GM20000 (cell line): ENCODE measurements at regions not wholly inside any gene's neighbourhood (a gene's known extent, or its start where the extent isn't known, plus 50 kb on each side); places are given as distances from the start of the nearest gene placed in this dataset.

Source experiments
- DNase-seq: peaks from one replicate; pipeline ENCODE4 v3.0.0; 2012; ENCODE audit warnings: low spot score
- CTCF ChIP-seq: IDR thresholded peaks from 2 replicates; pipeline ENCODE4 v1.5.1; 2012; ENCODE audit warnings: mild to moderate bottlenecking, control low read depth; ENCODE audit errors: extremely low read depth, missing control alignments

- DNase-seq = no peak
- TF ChIP-seq CTCF = no peak
Observed at GRCh38 chr5:154559398-154560276, 81.6 kb upstream of the HAND1 start.

- DNase-seq = no peak
Observed at GRCh38 chr5:154557548-154557947, 79.5 kb upstream of the HAND1 start.

GRCh38 chr5:154547551-154547950 lies 69.5 kb upstream of the HAND1 start:
- no peak for TF ChIP-seq CTCF
- no peak for DNase-seq

More at GRCh38 chr5:154557548-154557947, 79.5 kb upstream of the HAND1 start:
- TF ChIP-seq CTCF = no peak

- TF ChIP-seq CTCF = no peak
- no peak for DNase-seq
Observed at GRCh38 chr5:154546719-154547118, 68.7 kb upstream of the HAND1 start.

GRCh38 chr5:154544646-154545045 lies 66.6 kb upstream of the HAND1 start:
- DNase-seq = no peak
- TF ChIP-seq CTCF = no peak

GRCh38 chr5:154543380-154543779 lies 65.4 kb upstream of the HAND1 start:
- DNase-seq = no peak
- TF ChIP-seq CTCF = no peak

GRCh38 chr5:154542581-154542980 lies 64.6 kb upstream of the HAND1 start:
- no peak for DNase-seq
- no peak for TF ChIP-seq CTCF
